CD4-positive, alpha-beta T cell treated with Interleukin-21 for 1 hour (primary cell): ENCODE measurements at regions not wholly inside any gene's neighbourhood (a gene's known extent, or its start where the extent isn't known, plus 50 kb on each side); places are given as distances from the start of the nearest gene placed in this dataset.
"Not testable (repeated sequence)": the region's sequence is repeated elsewhere in the genome, so short reads cannot be mapped to it uniquely, and the experiment has no call there.

Source experiments
- DNase-seq: peaks from one replicate; pipeline ENCODE4 v3.0.0-alpha.2; 2020

DNA sequence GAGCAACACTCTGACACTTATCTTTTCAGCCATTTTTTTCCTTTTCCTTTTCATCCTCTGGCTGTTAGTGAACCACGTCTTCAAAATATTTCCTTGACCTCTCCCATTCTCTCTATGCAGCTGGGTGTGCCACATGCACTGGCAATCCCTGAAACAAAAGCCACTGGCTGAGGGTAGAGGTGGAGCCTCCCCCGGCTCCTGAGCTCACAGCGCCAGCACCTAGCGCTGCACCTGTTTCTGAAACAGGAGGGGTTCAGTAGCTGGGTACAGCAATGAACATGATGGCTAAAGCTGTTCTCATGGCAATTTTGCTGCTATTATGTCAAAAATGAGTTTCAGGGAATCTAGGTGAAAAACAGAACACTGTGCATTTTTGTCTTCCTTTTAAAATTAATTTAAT, 314.7 kb upstream of the ATP10A start:
- DNase-seq, result no peak

DNA sequence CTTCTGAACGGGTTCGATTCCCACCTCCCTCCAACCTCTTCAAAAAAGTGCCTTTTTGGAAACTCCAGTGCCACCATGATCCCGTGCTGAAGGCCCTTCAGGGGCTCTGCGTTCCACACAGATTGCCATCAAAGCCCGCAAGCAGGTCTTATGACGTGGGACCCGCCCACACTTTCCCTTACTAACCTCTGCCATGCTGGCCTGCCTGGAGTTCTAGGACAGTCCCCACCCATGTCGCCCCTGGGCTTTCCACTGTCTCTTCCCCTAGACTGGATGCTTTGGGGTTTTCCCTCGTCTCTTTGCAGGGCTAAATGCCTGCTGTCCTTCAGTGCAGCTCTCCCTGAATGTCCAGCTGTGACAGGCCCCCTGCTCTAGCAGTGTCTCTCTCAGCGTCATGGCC, 313.7 kb upstream of the ATP10A start:
- no peak for DNase-seq

DNA sequence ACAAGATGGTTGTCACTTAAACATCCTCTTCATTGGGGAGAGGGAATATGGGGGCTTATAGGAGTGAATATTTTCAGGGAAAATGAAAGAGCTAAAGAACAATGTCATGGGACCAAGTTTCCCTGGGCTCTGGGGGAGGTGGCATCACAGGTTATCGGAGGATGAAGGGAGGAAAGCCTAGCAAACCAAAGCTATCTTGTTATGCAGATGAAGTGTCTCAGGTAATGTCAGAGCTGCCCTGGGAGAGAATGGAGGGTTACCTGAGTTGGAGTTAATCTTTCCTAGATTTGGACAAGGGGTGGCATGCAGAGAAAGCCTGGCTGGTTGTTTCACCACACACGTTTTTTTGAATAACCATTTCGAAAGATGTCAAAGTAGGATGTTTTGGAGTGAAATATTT, 308.1 kb upstream of the ATP10A start:
- DNase-seq, result no peak

DNA sequence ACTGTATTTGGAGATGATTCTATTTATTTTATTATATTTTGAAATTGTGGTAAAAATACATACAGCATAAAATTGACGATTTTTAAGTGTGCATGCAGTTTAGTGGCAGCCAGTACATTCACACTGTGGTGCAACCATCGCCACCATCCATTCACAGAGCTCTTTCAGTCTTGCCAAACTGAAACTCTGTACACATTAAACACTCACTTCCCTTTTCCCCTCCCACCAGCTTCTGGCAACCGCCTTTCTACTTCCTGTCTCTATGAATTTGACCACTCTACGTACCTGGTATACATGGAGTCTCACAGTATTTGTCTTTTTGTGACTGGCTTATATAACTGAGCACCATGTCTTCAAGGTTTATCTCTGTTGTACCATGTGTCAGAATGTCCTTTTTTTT, 303.3 kb upstream of the ATP10A start:
- no peak for DNase-seq

DNA sequence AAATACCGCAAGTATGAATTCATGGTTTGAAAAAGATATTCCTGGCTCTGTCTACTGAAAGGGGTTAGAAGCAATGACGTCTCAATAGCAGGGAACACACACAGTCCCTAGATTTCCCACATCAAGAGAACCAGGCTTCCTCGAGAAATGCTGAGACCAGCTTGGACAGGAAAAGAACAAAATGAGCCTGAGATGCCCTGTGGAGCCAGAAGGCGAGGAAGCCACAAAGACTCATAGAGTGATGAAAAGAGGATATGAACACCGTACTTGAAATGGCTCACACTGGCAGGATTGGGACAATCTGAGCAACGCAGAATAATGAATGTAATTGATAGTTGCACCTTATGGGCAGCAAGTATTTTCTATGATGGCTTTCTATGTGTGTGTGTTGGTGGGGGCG, 302.4 kb upstream of the ATP10A start:
- no peak for DNase-seq

DNA sequence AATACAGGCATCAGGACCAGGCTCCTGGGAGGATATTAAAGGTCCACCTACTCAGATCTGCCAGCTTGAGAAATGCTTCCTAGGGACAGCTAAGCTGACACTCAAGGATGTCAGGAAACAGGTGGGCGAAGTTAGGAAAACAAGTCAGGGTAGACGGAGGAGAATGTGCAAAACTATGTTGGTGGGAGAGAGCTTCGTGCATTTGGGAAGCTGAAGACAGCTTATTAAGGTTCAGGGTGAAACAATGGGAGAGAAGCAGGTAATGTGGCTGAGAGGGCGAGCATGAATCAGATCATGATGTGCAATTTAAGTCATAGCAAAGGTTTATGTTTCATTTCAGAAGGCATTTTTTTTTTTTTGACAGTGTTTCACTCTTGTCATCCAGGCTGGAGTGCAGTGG, 297.2 kb upstream of the ATP10A start:
- DNase-seq, result no peak

DNA sequence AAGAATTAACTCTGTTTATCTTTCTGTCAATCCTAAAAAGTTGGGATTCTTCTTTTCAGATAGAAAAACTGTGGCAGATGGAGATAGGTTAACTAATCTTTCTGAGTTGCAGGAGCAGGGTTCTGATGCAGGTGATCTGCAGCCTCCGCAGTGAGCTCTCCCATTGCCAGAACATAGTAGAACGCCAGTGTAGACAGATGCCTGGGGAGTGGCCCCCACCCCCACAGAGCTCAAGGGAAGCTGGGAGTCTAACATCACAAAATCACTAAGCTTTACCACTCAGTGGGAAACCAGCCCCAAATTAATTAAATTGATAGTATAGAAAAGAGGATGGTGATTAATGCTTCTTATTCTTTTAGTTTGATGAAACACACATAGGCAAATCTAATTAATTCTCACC, 295.0 kb upstream of the ATP10A start:
- DNase-seq, result no peak

DNA sequence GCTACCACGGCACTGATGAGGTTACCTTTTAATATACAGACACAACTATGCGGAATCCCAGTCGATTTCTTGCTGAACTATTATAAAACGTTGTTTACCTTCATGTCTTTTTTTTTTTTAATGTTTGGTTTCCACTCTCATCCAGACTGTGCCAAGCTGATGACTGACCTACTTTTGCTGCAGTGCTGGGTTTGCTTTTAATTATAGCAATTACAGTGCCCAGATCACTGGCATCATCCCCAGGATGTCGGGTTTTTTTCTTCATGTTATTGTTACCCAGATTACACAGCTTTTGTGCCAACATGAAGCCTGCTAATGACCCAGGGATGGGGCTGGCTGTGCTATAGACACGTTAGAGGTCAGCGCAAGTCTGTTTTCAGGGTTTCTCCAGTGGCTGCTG, 294.0 kb upstream of the ATP10A start:
- DNase-seq, result no peak

DNA sequence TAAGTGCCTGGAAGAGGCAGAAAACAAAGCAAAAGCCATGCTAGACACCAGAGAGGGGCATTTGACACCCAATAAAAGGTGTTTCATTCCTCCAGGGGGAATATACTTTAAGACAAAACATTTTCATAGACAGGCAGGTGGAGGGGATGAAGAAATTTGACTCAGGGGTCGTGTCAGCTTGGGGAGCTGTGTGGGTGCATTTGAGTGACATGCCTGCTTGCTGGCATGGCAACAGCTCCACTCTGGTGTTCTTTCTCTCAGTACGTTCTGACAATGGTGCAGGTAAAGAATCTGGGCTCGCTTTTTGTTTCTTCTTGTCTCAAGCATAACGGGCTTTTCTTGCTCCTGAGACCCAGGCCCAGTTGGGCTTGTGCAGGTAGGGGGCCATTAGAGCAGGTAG, 292.9 kb upstream of the ATP10A start:
- no peak for DNase-seq

DNA sequence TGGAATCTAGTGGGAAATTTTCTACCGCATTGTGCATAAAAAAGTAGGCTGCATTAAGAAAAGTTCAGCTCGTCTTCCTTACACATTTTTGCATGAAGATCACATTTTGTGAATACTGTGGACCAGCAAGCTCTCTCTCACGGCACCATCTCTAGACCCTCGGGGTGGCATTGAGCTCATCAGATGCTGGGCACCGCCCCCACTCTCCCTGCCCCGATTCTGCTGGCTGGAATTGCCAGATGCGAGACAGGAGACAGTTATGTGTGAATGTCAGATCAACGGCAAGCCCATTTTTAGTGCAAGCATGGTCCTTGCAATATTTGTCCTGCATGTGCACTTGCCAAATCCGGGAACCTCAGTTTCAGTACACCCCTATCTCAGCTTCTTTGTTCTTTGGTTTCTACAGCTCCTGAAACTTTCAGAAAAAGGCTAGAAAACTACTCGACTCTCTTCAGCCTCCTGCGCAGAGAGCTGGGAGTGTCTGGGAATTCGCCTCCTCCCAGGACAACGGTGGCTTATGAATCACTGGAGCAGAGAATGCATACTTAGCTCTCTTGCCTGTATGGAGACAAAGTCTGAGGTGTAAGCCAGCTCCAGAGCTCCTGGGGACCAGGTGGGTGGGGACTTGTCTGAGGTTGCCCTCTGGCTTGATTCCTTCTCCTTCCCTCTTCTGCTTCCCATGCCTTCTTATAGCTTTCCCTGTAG, 285.2 kb upstream of the ATP10A start:
- DNase-seq, result no peak

DNA sequence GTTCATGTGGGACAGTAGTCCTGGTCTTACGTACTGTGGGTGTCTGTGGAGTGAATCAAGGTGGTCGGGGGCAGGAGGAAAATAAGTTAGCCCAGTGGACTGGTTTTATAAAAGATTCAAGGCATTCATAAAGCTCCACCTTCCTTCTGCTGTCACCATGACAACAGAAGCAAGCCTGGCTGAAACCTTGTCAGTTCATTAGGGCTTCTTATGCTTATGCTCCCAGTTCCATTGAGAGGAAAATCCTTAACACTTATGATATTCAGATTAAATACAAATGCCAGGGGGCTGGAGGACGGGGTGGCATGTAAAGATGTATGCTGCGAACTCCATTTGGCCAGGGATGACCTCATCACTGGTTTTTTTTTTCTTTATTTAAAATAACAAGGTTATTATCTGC, 283.1 kb upstream of the ATP10A start:
- DNase-seq, result no peak

DNA sequence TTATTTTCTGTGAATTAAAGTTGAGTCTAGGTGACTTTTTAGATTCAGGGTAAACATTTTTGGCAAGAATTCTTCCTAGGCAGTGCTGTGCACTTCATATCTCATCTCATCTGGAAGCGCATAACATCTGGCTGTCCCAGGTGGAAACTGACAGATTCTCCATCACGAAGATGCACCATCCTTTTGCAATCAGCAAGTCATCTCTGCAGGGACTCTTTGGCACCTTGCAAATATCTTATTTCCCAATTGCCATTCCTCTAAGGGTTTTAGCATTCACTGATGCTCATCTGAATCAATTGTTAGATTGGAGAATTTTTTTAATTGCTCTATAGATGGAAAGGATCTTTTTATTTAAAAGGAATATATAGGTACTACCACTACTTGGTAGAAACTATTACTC, 282.7 kb upstream of the ATP10A start:
- no peak for DNase-seq

DNA sequence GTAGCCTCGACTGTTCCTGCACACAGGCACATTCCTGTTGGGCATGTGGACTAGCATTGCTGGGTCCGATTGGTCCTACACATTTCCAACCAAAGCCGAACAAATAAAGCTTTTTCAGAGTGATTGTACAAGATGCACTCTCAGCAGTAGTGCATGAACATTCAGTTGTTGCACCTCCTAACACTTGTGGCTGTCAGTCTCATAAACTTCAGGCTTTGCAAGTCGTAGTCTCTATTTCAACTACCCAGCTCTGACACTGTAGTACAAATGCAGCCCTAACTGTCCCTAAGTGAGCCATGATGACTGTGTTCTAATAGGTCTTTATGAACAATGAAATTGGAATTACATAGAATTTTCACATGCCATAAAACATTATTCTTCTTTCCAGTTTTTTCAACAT, 281.7 kb upstream of the ATP10A start:
- DNase-seq, result no peak

DNA sequence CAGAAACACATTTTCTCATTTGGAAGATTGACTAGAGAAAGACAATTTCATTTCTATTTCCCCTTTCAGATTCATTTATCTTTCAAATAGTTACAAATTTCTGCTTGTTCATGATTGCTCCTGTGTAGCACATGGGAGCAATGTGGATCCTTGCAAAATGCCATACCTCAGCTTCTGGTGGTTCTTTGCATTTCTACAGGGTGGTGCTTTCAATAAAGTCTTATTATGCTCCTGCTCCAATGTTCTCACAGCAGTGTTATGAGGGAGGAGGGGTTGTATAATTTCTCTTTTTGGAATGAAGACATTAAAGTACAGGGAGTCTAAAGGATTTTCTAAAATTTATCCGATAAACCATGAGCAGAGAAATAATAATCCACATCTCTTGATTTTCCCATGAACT, 280.1 kb upstream of the ATP10A start:
- no peak for DNase-seq

DNA sequence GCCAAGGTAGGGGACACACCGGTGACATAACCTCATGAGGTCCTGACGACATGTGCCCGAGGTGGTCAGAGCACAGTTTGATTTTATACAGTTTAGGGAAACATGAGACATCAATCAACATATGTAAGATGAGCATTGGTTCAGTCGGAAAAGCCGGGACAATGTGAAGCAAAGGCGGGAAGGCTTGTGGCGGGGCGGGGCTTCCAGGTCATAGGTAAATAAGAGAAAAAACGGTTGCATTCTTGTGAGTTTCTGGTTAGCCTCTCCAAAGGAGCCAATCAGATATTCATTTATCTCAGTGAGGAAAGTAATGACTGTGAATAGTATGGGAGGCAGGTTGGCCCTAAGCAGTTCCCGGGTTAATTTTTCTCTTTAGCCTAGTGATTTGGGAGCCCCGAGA, 271.7 kb upstream of the ATP10A start:
- DNase-seq, result no peak

DNA sequence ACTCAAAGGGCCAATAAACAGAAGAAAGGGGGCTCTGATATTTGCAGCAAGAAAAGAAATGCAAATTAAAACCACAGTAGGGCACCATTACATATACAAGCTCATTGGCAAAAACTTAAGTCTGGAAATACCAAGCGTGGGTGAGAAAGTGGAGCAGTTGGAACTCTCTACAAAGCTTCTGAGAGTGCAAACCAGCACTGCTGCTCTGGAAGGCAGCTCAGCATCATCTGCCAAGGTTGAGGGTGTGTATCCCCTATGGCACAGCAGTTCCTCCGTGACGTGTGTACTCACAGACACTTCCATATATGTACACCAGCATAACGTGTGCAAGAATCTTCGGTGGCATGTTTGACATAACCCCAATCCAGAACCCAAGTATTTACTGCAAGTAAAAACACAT, 271.0 kb upstream of the ATP10A start:
- DNase-seq, result no peak

DNA sequence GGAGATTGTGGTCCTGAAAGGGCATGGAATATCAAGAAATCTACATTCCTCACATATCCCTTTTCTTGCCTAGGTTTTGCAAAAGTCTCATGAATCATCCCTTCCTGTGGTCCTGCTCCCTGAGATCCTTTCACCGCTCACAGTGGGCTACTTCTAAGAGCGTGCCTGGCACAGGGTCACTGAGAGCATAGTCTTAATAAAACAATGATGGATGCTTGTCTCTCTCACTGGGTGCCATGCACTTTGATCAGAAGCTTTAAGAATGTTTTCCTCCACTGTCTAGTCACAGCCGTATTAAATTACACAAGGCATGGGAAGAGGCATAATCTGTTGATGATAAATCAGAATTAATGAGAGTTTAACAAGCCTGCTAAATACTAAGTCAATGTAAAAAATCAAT, 269.7 kb upstream of the ATP10A start:
- DNase-seq, result no peak

DNA sequence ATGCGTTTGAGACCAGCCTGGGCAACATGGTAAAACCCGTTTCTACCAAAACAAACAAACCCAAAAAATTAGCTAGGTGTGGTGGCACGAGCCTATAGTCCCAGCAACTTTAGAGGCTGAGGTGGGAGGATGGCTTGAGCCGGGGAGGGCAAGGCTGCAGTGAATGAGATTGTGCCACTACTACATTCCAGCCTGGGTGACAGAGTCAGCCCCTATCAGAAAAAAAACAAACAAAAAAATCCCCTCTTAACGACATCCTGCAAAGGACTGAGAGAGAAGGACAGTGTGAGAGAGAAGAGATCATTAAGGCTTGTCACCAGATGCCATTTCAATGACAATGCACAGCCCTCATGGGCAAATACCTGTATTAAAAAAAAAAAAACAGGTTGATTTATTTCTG, 266.7 kb upstream of the ATP10A start:
- no peak for DNase-seq

DNA sequence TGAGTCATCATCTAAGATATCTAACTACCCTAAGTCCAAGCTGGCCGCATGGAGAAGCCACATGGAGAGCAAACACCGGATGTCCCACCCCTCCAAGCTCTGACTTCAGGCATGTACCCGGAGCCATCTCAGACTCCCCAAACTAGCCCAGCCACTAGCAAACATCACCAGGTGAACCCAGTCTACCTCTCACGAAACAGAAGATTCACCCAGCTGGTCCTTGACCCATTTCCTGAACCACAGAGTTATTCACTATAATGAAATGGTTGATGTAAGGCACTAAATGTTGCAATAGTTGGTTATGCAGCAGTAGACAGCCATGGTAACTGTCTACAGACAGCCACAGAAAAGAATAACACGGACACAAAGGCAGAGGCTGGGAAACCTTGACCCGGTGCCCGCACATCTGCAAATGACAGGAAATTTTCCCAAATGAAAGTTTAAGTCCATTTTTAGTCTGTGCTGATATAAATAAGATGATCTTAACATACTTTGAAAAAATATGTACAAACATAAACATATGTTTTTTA, 265.5 kb upstream of the ATP10A start:
- DNase-seq, result no peak

DNA sequence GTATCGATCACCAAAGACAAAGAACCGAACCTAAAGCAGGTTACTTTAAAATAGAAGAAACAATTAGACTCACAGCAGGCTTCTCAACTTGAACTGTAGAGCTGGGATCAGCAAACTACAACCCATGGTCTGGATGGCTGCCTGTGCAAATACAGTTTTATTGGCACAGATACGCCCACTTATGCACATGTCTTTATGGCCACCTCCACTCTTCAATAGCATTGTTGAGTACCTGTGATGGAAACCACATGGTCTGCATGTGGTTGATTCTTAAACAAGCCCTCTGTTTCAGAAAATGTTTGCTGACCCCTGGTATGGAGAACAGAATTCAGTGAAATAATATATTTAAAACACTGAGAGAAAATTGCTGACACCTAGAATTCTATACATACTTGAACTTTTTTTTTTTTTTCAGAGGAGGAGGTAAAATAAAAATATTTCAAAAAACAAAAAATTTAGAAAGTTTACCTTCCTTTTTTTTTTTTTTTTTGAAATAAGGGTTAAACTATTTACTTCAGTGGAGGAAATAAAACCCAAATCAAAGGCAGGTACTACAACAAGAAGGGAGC, 263.8 kb upstream of the ATP10A start:
- DNase-seq, result no peak

DNA sequence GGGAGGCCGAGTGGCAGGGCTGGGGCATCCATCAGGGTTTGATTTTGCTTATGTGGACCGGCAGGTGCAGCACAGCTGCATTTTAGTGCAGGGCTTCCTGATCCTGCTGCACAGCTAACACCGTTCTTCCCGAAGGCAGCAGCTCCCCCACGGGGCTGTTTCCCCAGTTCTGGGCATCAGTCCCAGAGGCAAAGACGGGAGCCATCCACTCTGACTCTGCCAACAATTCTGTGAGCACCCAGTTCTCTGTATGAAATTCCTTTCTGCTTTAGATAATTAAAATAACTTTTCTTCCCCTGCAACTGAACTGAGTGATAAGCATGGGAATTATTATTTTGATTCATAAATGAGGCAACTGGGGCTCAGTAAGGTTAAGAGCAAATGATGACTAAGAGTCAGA, 262.9 kb upstream of the ATP10A start:
- no peak for DNase-seq

DNA sequence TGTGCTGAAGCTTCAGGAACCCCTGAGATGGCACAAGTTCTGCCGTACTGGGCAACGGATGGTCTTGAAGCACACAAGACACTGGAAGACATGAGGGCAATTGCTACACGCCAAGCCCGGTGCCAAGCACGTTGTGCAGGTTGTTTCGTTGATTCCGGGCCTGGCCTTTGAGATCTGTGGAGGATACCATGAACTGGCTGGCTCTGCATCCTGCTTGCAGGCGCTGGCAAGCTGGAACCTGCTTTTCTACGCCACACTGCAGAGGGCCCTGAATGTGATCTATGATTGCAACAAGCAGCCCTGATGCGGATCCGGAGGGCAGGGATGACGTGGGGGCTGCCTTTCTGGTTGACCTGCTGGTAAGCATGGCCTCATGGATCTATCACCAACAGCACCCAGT, 262.5 kb upstream of the ATP10A start:
- no peak for DNase-seq

DNA sequence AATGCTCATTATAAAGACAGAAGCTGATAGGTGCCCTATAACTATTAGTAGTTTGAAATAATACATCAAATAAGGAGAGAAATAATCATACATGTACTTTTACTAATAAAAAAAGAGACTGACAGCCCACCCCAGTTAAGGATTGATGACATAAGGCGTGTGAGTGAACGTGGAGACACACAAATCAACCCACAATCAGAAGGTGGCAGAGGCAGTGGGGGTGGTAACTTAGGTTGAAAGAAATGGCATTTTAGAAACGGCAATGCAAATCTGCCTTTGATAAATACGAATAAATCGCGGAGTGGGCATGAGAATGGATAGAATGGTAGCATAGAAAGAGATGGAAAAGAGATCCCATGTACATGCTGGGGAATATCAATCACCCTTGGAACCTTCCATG, 256.2 kb upstream of the ATP10A start:
- DNase-seq, result no peak

DNA sequence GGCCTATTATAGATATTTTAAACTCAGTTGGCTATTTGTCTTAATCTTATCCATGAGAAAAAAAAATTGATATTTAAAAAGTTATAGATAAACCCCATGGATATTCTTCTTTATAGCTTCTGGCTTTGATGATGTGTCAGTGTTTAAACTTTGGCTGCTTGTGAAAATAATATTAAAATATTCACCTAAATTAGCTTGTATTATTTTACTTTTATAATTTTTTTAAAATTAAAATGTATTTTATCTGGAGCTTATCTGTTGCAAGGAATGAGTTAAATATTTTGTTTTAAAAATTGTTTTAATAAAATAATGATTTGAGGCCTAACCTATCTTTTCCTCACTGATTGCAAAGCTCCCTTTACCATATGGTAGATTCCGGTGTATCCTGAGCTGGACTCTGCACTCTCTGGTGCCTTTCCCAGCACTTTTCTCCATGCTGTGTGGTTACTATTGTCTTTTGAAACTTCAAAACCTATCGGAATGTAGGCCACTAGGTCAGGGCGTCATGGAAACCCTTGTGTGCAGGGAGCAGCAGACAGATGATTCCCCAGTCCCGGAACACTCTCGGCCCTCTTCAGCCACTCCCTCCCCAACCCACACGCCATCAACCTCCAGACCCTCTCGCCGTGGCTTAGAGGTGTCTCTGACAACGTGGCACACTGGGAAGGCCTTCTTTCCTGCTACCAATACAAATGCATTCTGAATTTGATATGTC, 252.3 kb upstream of the ATP10A start:
- no peak for DNase-seq

DNA sequence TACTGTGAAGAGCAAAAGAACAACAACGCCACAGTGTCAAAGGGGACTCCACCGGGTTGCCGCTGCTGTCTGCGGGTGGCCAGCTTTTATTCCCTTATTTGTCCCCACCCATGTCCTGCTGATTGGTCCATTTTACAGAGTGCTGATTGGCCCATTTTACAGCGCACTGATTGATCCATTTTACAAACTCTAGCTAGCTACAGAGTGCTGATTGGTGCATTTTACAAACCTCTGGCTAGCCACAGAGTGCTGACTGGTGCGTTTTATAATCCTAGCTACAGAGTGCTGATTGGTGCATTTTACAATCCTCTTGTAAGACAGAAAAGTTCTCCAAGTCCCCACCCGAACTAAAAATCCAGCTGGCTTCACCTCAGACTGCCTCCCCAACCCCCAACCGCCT, 251.0 kb upstream of the ATP10A start:
- not testable (repeated sequence) for DNase-seq
